ENCODE measurements at regions not wholly inside any gene's neighbourhood (a gene's known extent, or its start where the extent isn't known, plus 50 kb on each side); places are given as distances from the start of the nearest gene placed in this dataset.

- no peak for DNase-seq (ENCODE audit: low read depth, low spot score)
Measured at GRCh38 chr21:32881458-32881857, 109.9 kb upstream of the PAXBP1 start.

- DNase-seq (ENCODE audit: low read depth, low spot score) = no peak
Measured at GRCh38 chr21:32884062-32884461, 112.5 kb upstream of the PAXBP1 start.

- DNase-seq (ENCODE audit: low read depth, low spot score) = no peak
Measured at GRCh38 chr21:32886339-32886738, 114.8 kb upstream of the PAXBP1 start.

- DNase-seq (ENCODE audit: low read depth, low spot score) = no peak
Measured at GRCh38 chr21:32887026-32887425, 115.5 kb upstream of the PAXBP1 start.

GRCh38 chr21:32888971-32889370 is 117.4 kb upstream of the PAXBP1 start:
- DNase-seq (ENCODE audit: low read depth, low spot score) = no peak

- DNase-seq (ENCODE audit: low read depth, low spot score) = no peak
Measured at GRCh38 chr21:32889596-32889995, 118.0 kb upstream of the PAXBP1 start.

- DNase-seq (ENCODE audit: low read depth, low spot score) = no peak
Measured at GRCh38 chr21:32894321-32894720, 122.8 kb upstream of the PAXBP1 start.

- no peak for DNase-seq (ENCODE audit: low read depth, low spot score)
Measured at GRCh38 chr21:32900814-32901213, 124.9 kb upstream of the OLIG2 start.

- no peak for DNase-seq (ENCODE audit: low read depth, low spot score)
Measured at GRCh38 chr21:32907521-32907920, 118.2 kb upstream of the OLIG2 start.

- DNase-seq (ENCODE audit: low read depth, low spot score) = no peak
Measured at GRCh38 chr21:32908534-32908933, 117.2 kb upstream of the OLIG2 start.

GRCh38 chr21:32909393-32909792 is 116.3 kb upstream of the OLIG2 start:
- no peak for DNase-seq (ENCODE audit: low read depth, low spot score)

- no peak for DNase-seq (ENCODE audit: low read depth, low spot score)
Measured at GRCh38 chr21:32914424-32915039, 111.2 kb upstream of the OLIG2 start.

- DNase-seq (ENCODE audit: low read depth, low spot score) = no peak
Measured at GRCh38 chr21:32915099-32915498, 110.6 kb upstream of the OLIG2 start.

GRCh38 chr21:32916088-32916487 is 109.6 kb upstream of the OLIG2 start:
- DNase-seq (ENCODE audit: low read depth, low spot score) = no peak

- no peak for DNase-seq (ENCODE audit: low read depth, low spot score)
Measured at GRCh38 chr21:32916522-32917099, 109.1 kb upstream of the OLIG2 start.

- no peak for DNase-seq (ENCODE audit: low read depth, low spot score)
Measured at GRCh38 chr21:32917362-32918135, 108.2 kb upstream of the OLIG2 start.

- DNase-seq (ENCODE audit: low read depth, low spot score) = no peak
Measured at GRCh38 chr21:32918478-32919120, 107.1 kb upstream of the OLIG2 start.

- no peak for DNase-seq (ENCODE audit: low read depth, low spot score)
Measured at GRCh38 chr21:32920474-32920873, 105.3 kb upstream of the OLIG2 start.

- peak; percentile 12 for DNase-seq (ENCODE audit: low read depth, low spot score)
Measured at GRCh38 chr21:32921632-32922230, 104.0 kb upstream of the OLIG2 start.

GRCh38 chr21:32925098-32925497 is 100.6 kb upstream of the OLIG2 start:
- DNase-seq (ENCODE audit: low read depth, low spot score) = no peak

GRCh38 chr21:32929633-32930038 is 96.1 kb upstream of the OLIG2 start:
- no peak for DNase-seq (ENCODE audit: low read depth, low spot score)

- DNase-seq (ENCODE audit: low read depth, low spot score) = no peak
Measured at GRCh38 chr21:32930673-32931072, 95.1 kb upstream of the OLIG2 start.
